Dendritic cell treated with granulocyte-macrophage colony-stimulating factor and Interleukin-4, amounts not matched to agents 40 ng/mL and 50 ng/mL, for 4 days (primary cell): ENCODE measurements at regions not wholly inside any gene's neighbourhood (a gene's known extent, or its start where the extent isn't known, plus 50 kb on each side); places are given as distances from the start of the nearest gene placed in this dataset.

ENCODE experiments used
- H3K27ac Mint-ChIP-seq: one replicate; pipeline ENCODE4 v1.8.0; 2022; ENCODE audit warnings: mild to moderate bottlenecking, mixed read lengths
- H3K27me3 Mint-ChIP-seq: one replicate; pipeline ENCODE4 v1.8.0; 2022; ENCODE audit warnings: mild to moderate bottlenecking, mixed read lengths
- H3K36me3 Mint-ChIP-seq: one replicate; pipeline ENCODE4 v1.8.0; 2022; ENCODE audit warnings: low read depth, mixed read lengths
- H3K4me1 Mint-ChIP-seq: one replicate; pipeline ENCODE4 v1.8.0; 2022; ENCODE audit warnings: low read depth, mixed read lengths
- H3K4me3 Mint-ChIP-seq: one replicate; pipeline ENCODE4 v1.8.0; 2022; ENCODE audit warnings: mild to moderate bottlenecking, moderate library complexity, mixed read lengths
- H3K9me3 Mint-ChIP-seq: one replicate; pipeline ENCODE4 v1.8.0; 2022; ENCODE audit warnings: mixed read lengths
- intact Hi-C: fragments of 100-400 bp; cut with micrococcal nuclease; formaldehyde crosslinking; loops from one replicate; pipeline ENCODE4 v1.15.0; 2022

- no peak overlapping the region for H3K27ac Mint-ChIP-seq
- H3K36me3 Mint-ChIP-seq: no peaks in the 10 kb centered on the region
- peaks cover 4% of the 10 kb centered on the region for H3K4me1 Mint-ChIP-seq
- H3K9me3 Mint-ChIP-seq: no peaks in the 10 kb centered on the region
- intact Hi-C loops: no loop called here
- H3K4me3 Mint-ChIP-seq: no peak overlapping the region
- H3K27me3 Mint-ChIP-seq: no peaks in the 10 kb centered on the region
Measured at GRCh38 chr16:86088816-86089215, 189.9 kb downstream of the IRF8 start.

DNA sequence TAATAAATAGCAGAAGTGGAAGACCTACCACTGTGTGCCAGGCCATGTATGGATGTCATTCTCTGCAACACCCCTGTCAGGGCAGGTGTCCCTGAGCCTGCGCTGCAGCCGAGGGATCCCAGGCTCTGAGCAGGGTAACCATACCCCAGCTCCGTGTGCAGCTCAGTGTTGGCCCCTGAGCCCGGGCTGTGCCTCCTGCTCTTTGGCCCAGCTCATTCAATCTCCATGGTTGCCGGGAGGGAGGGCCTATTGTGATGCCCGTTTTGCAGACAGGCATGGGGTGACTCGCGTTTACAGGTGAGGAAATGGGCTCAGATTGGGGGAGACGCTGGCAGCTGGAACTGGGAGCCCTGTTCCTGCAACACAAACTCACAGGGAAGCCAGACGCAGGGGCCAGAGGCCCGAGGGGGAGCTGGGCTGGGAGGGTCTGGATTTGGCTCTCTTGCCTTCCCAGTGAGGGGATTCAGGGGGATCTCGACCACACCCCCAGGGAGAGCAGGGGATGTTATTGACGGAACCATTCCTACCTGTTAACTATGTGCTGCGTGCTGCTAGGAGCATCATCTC lies 190.5 kb downstream of the IRF8 start:
- H3K4me1 Mint-ChIP-seq: peaks cover 4% of the 10 kb centered on the region
- no peaks in the 10 kb centered on the region for H3K9me3 Mint-ChIP-seq
- no peak overlapping the region for H3K27ac Mint-ChIP-seq
- H3K4me3 Mint-ChIP-seq: no peak overlapping the region
- H3K27me3 Mint-ChIP-seq: no peaks in the 10 kb centered on the region
- intact Hi-C loops: no loop called here
- H3K36me3 Mint-ChIP-seq: no peaks in the 10 kb centered on the region

GRCh38 chr16:86089991-86090390 lies 191.0 kb downstream of the IRF8 start:
- H3K36me3 Mint-ChIP-seq: no peaks in the 10 kb centered on the region
- intact Hi-C loops: no loop called here
- peaks cover 4% of the 10 kb centered on the region for H3K4me1 Mint-ChIP-seq
- H3K9me3 Mint-ChIP-seq: no peaks in the 10 kb centered on the region
- no peaks in the 10 kb centered on the region for H3K27me3 Mint-ChIP-seq
- H3K4me3 Mint-ChIP-seq: no peak overlapping the region
- no peak overlapping the region for H3K27ac Mint-ChIP-seq

DNA sequence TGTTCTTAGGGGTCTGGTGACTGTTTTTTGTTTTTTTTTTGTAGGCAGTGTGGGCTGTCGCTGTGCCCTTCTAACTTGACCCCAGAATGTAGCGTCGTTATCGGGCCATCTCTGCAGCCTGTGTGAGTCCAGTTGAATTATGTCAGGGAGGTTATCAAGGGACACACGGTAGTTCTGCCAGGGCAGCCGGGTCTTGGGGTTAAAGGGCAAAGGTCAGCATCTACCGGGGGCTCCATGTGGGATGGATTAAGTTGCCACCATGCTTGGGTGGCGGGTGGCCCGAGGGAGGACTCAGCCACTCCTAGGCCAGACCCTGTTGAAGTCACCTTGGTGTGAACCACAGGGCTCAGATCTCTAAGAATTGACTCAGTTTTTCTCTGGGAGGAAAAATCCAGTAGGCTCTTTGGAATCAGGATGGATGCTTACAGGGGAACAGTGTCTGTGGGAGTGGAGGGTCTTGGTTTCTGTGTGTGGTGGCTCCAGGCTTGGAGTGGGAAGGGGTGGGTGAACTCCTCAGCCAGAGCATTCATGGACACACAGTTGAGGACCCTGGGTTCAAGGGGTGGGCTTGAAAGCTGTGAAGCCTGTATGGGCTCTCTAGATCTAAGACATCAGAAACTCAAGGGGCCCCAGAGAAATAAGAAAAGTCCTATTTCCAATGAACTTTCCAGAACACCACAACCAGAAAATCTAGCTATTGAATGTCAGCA lies 191.7 kb downstream of the IRF8 start:
- Mint-ChIP-seq H3K27me3 (no peaks in the 10 kb centered on the region), H3K36me3 (no peaks in the 10 kb centered on the region), H3K4me3 (no peak overlapping the region), H3K4me1 (peaks cover 4% of the 10 kb centered on the region), H3K9me3 (no peaks in the 10 kb centered on the region), H3K27ac (no peak overlapping the region)
- intact Hi-C loops: no loop called here

DNA sequence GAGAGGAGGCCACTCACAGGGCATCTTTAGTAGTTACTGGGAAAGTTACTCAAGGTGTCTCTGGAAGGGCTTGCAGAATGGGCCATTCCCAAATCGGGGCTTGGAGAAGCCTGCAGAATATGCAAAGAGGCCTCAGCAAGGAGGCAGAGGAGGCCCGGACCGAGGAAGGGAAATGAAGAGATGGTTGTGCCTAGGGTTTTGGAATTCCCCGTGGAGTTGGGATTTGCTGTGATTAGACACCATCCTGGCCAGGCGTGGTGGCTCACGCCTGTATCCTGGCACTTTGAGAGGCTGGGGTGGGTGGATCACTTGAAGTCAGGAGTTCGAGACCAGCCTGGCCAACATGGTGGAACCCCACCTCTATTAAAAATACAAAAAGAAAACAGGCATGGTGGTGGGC lies 193.0 kb downstream of the IRF8 start:
- no peaks in the 10 kb centered on the region for H3K36me3 Mint-ChIP-seq
- no peak overlapping the region for H3K4me3 Mint-ChIP-seq
- peaks cover 4% of the 10 kb centered on the region for H3K4me1 Mint-ChIP-seq
- intact Hi-C loops: no loop called here
- no peaks in the 10 kb centered on the region for H3K9me3 Mint-ChIP-seq
- no peaks in the 10 kb centered on the region for H3K27me3 Mint-ChIP-seq
- H3K27ac Mint-ChIP-seq: no peak overlapping the region

DNA sequence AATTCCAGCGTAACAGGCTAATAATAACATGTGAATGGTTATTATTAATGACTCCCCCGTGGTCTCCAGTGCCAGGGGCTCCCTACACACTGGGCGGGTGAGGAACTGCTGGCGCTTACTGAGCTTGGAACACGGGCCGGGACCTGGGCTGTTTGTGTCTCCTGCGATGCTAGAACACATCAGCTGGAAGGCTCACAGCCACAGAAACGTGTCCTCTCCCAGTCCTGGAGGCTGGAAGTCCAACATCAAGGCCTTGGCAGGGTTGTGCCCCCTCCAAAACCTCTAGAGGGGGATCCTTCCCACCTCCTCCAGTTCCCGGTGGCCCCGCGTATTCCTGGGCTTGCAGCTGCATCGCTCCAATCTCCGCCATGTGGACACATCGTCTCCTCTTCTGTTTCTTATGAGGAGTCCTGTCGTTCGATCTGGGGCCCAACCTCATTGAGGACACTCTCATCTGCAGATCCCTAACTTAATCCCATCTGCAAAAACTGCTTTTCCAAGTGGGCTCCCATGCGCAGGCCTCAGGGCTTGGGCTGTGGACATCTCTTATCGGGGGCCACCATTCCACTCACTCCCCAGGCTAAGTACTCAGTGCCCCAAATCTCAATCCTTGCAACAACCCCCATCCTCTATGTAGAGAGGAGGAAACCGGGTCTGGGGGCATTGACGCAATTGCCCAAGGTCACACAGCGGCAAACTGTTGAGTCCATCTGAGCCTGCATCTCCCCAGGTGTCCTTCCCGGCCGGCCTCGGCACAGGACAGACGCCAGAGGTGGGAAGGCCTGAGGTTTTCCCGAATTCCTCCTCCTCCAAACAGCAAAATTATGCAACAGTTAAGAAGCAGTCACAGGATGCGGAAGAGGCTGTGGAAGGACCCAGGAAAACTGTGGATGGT lies 193.9 kb downstream of the IRF8 start:
- Mint-ChIP-seq H3K4me3 (no peak overlapping the region), H3K27me3 (no peaks in the 10 kb centered on the region), H3K27ac (no peak overlapping the region), H3K36me3 (no peaks in the 10 kb centered on the region), H3K4me1 (peaks cover 4% of the 10 kb centered on the region), H3K9me3 (no peaks in the 10 kb centered on the region)
- intact Hi-C loops: no loop called here

GRCh38 chr16:86093801-86094750 lies 195.1 kb downstream of the IRF8 start:
- no peak overlapping the region for H3K27ac Mint-ChIP-seq
- H3K27me3 Mint-ChIP-seq: peaks cover 1% of the 10 kb centered on the region
- H3K36me3 Mint-ChIP-seq: no peaks in the 10 kb centered on the region
- no peak overlapping the region for H3K4me3 Mint-ChIP-seq
- intact Hi-C loops: no loop called here
- no peaks in the 10 kb centered on the region for H3K9me3 Mint-ChIP-seq
- peaks cover 4% of the 10 kb centered on the region for H3K4me1 Mint-ChIP-seq

- H3K4me3 Mint-ChIP-seq: no peak overlapping the region
- H3K27me3 Mint-ChIP-seq: peaks cover 6% of the 10 kb centered on the region
- H3K27ac Mint-ChIP-seq: no peak overlapping the region
- no peaks in the 10 kb centered on the region for H3K9me3 Mint-ChIP-seq
- peaks cover 2% of the 10 kb centered on the region for H3K4me1 Mint-ChIP-seq
- no peaks in the 10 kb centered on the region for H3K36me3 Mint-ChIP-seq
- intact Hi-C loops: no loop called here
Measured at GRCh38 chr16:86095131-86095752, 196.3 kb downstream of the IRF8 start.

GRCh38 chr16:86095906-86096485 lies 197.0 kb downstream of the IRF8 start:
- Mint-ChIP-seq H3K4me1 (no peaks in the 10 kb centered on the region), H3K4me3 (no peak overlapping the region), H3K27ac (no peak overlapping the region), H3K9me3 (no peaks in the 10 kb centered on the region), H3K36me3 (no peaks in the 10 kb centered on the region), H3K27me3 (peaks cover 6% of the 10 kb centered on the region)
- intact Hi-C loops: no loop called here

- Mint-ChIP-seq H3K27ac (no peak overlapping the region), H3K36me3 (no peaks in the 10 kb centered on the region), H3K4me1 (no peaks in the 10 kb centered on the region), H3K27me3 (peaks cover 6% of the 10 kb centered on the region), H3K4me3 (no peak overlapping the region), H3K9me3 (no peaks in the 10 kb centered on the region)
- intact Hi-C loops: no loop called here
Measured at GRCh38 chr16:86096850-86097249, 197.9 kb downstream of the IRF8 start.

DNA sequence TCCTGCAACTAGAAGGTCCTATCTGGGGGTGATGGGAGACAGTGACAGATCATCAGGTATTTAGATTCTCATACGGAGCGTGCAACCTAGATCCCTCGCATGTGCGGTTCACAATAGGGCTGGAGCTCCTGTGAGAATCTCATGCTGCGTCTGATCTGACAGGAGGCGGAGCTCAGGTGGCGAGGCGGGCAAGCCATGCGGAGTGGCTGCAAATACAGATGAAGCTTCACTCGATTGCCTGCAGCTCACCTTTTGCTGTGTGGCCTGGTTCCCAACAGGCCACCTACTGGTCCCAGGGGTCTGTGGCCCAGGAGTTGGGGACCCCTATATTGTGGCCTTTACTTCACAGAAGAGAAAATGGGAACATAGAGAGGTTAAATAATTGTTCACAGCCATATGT lies 200.4 kb downstream of the IRF8 start:
- Mint-ChIP-seq H3K27ac (no peak overlapping the region), H3K4me1 (no peaks in the 10 kb centered on the region), H3K36me3 (no peaks in the 10 kb centered on the region), H3K9me3 (no peaks in the 10 kb centered on the region), H3K27me3 (peaks cover 10% of the 10 kb centered on the region), H3K4me3 (no peak overlapping the region)
- intact Hi-C loops: no loop called here

- Mint-ChIP-seq H3K9me3 (no peaks in the 10 kb centered on the region), H3K4me1 (no peaks in the 10 kb centered on the region), H3K36me3 (no peaks in the 10 kb centered on the region), H3K27me3 (peaks cover 11% of the 10 kb centered on the region), H3K4me3 (no peak overlapping the region), H3K27ac (no peak overlapping the region)
- intact Hi-C loops: no loop called here
Measured at GRCh38 chr16:86100205-86101136, 201.5 kb downstream of the IRF8 start.
